GM18909 (cell line): ENCODE measurements at regions not wholly inside any gene's neighbourhood (a gene's known extent, or its start where the extent isn't known, plus 50 kb on each side); places are given as distances from the start of the nearest gene placed in this dataset.

ENCODE experiments used
- ATAC-seq: cut with Tn5 transposase; IDR thresholded peaks from one replicate; pipeline ENCODE4 v1.9.1; 2021; ENCODE audit warnings: mild to moderate bottlenecking; ENCODE audit not compliant: unreplicated experiment, poor library complexity

DNA sequence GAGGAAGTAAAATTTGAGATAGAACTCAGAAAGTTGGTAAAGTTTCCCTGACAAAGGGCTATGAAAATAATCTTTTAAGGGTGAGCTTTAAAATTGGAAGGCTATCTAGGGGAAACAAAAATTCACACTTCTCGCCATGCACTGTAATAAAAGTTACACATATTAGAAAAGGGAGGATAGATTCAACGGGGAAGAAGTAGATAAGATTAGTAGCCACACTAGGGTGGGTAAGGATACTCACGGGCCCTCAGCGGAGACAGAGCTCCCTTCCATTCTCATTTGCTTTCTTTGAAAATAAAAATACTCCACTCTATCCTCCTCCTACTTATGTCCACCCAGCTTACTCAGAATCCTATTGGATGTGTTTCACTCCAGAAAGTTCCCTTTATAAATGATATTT is 691.3 kb upstream of the NR2F2 start:
- ATAC-seq, result no peak

DNA sequence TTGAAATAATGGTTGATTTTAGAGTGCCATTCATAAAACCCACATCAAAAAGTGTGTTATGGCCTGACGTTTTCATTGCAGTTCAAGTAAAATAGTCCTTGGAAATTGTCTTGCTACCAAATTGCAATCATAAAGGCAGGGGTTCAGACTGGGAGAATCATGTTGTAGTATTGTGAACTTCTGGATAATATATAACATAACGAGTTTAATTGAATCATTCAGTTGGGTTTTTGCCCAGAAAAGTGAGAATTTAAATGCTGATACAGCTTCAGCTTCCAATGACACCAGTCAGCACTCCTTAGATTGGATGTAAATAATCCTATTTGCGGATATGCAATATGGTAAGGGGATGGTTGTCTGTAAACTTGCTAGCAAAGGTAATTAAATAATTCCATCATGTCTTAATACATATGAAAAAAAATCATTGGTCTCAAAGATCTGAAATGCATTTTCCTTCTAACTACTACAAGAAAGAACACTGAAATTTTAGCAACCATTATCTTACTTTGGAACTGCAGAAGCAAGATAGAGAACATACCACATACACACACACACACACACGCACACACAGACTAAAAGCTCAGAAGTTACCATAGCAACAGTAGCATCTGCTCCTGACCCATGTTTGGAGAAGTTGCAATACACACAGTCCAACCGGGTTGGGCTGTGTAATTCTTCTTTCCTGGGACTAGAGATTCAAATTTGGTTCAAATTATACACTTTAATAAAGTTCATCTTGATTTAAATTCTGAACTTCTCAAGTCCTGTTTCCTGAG is 686.2 kb upstream of the NR2F2 start:
- no peak for ATAC-seq

DNA sequence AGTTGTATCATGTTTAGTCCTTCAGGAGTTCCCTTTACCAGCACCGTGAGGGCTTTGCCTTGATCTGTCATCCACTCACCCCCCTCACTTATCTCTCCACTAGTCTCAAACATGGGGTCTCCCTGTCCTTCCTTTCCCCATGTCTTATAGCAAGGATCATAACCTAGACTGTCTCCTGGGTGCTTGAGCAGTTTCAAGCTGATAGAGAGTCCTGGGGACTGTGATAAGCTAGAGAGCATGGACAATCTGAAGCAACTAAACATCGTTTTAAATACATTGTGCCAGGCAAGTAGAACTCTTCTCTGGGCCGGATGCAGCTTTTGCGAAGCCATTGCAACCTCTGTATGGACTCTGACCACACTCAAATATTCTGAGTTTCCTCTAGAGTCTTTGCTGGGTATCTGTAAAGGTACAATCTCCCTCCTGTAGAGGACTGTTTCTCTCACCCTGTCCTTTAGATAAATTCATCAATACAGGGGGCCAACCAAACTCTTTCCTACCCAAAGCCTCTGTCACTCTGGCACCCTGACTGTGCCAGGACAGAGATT is 684.6 kb upstream of the NR2F2 start:
- no peak for ATAC-seq

DNA sequence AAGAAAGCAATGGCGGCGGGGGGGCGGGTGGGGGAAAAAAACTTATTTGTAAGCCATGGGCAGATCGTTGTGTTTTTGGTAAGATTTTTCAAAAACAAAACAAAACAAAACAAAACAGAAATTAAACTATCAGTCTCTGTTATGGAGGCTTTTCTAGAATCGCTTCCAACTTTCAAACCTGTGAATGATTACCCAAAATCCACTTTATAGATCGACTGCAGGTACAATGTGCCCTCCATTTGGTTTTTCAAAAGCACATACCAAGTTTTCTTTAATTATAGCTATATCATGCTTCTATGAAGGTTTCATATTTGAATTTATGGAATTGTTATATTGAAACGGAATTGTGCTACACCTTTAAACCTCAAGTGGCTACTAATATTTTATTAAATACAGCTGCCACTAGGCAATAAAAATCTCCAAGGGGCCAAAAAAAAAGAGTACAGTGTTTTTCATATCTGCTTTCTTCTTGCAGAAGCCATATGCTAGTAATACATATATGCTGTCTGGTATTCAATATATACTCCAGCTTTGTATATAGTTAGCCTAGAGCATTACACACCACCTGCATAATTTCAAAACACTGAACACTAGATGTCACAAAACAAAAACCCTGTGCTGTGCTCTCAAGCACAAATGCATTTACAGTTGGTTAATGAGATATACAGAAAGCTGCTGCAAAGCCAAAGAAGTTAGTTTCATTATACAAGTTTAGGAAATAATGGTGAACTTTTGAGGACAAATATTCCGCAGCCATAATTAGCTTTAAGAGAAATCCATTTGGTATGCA is 683.8 kb upstream of the NR2F2 start:
- ATAC-seq, result no peak

DNA sequence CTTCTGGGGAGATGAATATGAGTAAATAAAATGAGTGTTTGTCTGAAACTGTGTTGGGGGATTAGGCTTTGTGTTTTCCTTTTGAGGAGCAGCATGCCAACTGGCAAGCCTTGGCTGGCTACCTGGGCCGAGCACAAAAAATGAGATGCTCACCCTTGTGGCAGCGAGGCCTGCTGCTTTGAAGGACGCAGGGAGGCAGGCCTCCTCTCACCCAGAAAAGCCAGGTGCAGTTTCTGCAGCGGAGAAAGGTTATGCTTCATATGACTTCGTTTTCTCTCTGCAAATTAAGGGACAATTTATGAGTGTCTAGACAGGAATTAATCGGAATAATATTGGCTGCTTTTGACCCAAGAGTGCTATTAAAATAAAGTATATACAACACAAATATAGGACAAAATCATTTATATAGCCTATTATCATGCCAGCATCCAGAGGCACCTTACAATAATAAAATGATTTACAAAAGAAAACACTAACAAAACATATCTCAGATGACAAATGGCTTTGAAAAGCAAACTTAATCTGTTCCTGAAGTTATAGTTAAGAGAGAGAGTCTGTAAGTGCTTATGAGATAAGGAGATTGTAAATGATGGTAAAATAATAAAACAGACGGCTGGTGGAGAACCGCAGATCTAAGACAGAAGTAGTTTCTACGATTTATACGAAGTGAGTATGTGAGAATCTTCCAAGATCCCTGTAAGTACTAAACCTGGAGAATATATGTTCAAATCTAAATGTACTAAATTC is 682.8 kb upstream of the NR2F2 start:
- no peak for ATAC-seq

DNA sequence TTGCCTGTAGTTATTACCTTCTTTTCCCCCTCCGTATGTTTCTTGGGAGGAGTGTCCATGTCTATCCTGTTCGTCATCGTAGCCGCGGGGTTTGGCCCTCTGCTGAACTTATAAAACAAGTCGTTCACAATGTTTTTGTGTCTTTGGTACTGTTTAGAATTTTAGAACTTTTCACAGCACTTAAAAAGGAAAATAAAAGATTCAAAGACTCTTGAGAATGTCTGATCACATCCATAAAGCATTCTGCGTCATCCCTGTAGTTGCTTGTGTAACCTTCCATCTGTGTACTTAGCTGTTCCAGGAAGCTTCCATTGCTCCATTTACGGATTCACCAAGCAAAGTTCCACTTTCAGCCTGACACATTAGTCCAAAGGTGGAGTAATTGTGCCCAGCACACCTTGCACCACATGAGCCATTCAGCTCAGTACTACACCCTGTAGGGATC is 677.1 kb upstream of the NR2F2 start:
- no peak for ATAC-seq

DNA sequence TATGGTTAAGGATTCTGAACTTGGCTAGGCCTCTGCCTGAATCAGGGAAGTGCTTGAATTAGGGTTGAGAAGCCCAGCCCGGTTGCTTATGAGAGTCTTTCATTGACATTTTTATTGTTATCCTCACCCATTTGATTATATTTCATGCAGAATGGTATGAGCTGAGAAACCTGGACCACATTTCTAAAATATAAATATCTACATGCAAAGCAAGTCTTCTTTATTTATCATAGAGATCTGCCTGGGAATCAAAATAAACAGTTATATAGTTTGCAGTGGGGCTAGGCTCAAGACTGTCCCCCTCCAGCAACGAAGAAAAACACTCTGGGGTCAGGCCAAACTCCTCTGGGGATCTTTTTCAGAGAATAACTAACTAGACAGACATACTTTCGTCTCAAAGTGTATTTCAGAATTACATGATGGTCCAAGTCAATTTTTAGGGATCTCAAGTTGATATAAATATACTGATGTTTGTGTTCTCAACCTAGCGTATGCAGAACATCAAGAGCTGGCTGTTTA is 675.4 kb upstream of the NR2F2 start:
- ATAC-seq, result no peak

DNA sequence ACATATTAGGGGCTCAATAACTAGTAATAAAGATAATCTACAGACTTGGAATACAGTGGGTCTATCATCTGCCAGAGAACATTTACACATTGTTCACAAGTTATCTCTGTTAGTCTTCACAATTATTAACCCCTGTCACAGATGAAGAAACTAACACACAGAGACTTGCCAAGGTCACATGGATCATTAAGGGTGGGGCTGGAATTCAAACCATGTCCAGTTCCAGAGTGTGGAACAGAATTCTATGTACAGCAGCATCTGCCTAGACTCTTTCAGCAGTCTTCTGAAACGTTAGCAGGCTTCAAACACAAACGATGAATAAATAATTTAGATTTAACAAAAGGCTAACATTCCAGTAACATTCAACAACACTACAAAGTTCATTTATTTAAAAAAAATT is 673.9 kb upstream of the NR2F2 start:
- ATAC-seq, result no peak

DNA sequence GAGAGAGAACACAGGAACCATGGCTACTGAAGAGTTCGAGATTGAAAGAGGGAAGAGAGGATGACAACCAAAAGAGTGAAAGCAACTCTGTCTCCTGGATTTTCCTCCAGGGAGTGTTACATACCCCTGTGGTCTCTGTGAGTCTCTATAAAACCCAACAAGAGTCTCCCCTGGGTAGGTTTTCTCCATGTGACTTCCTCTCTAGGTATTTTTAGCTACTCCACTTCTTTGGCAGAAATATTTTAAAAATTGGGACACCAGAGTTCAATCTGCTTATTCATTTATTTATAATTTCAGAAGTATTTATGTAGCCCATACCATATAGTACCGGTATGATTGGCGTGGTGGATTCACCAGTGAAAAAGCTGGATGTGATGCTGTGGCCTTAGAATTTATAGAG is 671.7 kb upstream of the NR2F2 start:
- no peak for ATAC-seq

DNA sequence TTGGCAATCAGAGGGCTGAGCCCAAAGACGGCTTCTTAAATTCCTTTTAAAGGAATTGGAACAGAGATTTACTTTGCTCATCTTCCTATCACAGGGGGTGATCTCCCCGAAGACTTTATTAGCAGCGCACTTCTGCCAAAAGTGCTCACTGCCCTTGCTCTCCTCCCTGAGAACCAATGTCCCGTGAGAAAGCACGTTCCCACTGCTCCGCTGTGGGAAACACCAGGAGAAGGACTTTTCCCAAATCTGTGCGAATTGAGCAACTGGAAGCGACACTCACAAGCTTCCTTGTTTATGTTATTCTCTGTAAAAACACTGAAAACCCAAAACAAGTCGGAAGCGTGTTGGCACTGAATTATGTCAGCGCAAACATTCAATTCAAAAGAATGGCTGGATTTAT is 670.8 kb upstream of the NR2F2 start:
- no peak for ATAC-seq

DNA sequence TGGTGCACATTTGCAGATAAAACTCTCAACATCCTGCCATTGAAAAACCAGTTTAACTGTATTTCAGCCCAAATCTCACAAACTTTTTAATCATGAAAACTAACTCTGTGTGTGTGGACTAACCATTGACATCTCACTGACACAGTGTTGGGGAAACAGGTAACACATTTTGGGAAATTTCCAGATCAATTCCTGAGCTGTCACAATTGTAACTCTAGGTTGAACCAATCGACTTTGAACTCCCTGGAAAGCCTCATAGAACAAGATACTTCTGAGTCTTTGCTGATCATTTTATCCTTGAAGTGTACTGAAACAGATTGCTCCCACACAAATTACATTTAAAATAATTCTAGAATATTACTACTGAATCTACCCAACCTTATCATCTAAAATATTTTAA is 667.9 kb upstream of the NR2F2 start:
- no peak for ATAC-seq

DNA sequence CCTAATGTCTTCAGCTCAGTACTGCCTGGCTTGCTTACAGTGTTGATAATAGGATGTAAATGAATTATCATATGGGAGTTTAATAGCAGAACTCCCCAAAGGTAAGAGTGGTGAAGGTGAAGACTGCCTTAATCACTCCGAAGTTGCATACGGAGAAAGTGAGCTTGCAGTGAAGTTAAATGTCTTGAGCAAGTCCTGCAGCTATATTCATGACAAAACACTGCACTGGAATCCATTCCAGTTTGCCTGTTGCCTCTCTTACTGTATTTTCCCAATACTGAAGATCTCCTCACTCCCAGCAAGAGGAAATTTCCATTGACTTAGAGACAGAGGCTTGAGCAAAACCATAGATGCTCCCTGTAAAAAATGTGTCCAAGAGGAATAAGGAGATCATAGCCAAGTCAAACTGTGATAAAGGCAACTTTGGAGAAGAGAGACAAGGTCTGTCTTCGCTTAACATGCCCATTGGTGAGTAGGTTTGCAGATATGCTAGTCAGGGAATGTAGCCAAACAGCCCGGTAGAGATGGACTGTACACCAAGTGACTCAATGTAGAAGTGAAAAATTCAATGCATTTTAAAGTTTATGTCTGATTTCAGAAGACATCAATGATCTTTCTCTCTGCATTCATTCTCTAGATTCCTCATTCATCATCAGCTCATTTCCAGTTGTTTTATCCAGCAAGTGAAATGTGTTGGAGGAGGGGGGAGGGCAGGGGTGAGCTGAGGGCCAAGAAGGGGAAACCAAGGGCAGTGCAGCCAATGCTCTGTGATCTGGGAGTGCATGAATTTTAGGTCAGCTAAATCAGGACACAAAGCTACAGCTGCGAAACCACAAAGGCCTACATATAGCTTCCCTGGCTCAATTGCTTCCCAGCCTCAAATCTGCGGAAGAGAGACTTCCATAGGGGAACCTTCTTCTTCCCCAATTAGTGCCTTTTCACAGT is 667.1 kb upstream of the NR2F2 start:
- no peak for ATAC-seq

DNA sequence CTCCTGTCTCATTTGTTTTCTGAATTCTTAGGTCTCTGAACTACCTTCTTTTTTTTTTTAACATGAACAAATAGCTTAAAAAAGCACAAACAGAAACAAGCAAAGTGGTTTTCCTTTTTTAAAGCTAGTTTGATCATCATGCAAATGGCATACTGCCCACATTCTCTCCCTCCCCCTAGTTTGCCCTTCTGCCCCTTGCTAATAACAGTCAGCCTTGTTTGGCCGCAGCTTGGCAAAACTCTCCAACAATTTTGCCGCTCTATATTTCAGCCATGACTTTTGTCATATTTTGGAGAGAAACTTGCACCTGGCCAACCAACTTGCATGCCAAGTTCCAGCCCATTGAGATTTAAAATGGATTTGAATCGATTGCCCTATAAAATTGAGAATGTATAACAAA is 666.0 kb upstream of the NR2F2 start:
- ATAC-seq, result no peak

DNA sequence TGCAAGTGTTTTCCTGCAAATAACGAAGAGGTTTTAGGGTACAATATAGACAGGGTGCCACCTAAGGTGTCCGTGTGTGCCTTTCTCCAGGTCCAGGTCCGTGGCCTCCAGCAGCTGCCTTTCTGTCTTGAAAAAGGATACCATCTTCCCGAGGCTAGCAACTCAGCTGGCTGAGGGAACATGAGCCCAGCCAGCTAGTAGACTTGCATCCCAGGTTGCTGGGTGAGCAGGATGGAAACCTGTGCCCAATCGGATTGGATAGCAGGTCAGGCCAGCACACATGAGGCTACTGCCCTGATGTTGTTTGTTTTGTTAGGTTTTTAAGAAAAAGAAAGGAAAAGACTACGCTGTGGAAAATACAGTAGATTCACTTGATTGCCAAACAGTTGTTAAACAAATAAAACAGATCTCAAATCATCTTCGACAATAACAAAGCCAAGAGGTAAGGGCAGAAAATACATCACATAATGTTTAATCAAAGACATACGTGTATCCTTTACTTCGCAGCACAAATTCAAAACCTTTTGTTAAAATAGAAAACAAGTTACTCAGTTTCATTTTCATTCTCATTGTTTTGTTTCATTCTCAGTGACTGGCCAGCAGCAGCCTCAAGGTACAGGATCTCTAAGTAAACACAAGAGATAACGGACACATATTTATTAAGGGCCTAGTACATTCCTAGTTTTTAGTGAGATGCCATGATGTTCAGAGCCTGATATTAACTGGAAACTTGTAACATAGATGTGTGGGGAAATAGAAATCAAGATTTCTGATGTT is 661.2 kb upstream of the NR2F2 start:
- ATAC-seq, result no peak

DNA sequence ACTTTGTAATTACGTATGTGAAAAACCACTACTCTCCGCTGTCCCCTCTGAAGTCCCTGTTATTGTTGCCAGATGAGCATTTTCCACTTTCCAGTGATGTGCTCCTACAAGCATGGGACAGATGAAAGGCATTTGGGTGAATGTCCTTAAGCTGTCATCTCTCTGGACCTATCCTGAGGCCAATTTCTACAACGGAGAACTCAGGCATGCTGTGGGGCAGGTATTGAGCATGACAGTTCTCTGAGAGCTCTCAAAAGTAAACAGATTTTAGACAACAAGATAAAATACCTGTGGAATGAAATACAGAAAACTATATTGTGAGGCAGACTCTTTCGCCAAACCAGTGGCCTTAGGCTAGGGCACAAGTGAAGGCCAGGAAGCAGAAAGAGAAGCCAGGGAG is 656.5 kb upstream of the NR2F2 start:
- no peak for ATAC-seq

DNA sequence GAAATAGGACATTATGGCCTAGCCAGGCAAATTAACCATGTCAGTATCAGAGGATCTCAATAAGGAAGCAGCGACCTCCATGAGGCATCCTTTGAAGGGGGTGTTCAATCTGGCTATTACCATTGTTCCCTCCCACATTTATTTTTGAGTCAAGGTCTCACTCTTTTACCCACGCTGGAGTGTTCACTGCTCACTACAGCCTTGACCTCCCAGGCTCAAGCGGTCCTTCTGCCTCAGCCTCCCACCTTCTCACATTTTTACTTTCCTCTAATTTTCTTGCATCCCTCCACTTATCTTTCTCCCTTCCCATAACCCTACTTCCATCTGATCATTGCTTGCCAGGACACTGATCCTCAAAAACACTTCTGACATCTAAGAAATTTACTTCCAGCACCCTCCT is 654.0 kb upstream of the NR2F2 start:
- ATAC-seq, result no peak

DNA sequence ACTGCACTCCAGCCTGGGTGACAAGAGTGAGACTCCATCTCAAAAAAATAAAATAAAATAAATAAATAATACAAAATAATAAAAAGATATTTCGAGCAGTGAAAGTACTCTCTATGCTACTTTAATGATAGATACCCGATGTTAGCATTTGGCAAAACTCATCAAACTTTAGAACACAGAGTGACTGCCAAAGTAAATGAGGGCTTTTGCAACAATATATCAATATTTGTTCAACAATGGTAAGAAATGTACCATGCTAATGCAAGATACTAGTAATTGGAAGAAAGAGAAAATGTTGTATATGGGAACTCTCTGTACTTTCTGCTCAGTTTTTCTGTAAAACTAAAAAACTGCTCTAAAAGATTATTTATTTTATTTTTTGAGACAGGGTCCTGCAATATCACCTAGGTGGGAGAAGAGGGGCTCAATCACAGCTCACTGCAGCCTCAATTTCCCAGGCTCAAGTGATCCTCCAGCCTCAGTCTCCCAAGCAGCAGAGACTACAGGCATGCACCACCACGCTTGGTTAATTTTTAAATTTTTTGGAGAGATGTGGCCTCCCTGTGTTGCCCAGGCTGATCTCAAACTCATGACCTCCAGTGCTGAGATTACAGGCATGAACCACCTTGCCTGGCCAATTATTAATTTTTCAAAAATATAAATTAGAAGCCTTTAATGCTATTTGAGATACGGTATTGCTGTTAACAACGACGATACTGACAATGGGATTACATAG is 650.5 kb upstream of the NR2F2 start:
- no peak for ATAC-seq

DNA sequence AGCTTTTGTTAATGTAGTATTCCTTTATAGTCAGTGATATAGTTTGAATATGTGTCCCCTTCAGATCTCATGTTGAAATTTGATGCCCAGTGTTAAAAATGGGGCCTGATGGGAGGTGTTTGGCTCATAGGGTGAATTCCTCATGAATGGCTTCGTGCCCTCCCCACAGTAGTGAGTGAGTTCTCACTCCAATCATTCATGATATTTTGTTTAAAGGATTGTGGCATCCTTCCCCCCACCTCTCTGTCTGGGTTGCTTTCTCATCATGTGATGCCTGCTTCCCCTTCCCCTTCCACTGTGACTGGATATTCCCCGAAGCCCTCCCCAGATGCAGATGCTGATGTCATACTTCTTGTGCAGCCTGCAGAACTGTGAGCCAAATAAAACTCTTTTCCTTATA is 649.8 kb upstream of the NR2F2 start:
- no peak for ATAC-seq
